H9 (cell line): ENCODE measurements at regions not wholly inside any gene's neighbourhood (a gene's known extent, or its start where the extent isn't known, plus 50 kb on each side); places are given as distances from the start of the nearest gene placed in this dataset.

Experiments
- DNase-seq: peaks from one replicate; pipeline ENCODE4 v3.0.0-alpha.2; 2017
- H2AFZ ChIP-seq: one replicate; pipeline ENCODE4 v1.6.1; 2013; ENCODE audit warnings: mild to moderate bottlenecking, low read length, control low read depth, moderate library complexity
- H2AK5ac ChIP-seq: 2 replicates; pipeline ENCODE4 v1.6.1; 2013; ENCODE audit warnings: low read length, control low read depth, mixed read lengths; ENCODE audit not compliant: insufficient read length
- H2BK120ac ChIP-seq: one replicate; pipeline ENCODE4 v1.6.1; 2013; ENCODE audit warnings: low read depth, mild to moderate bottlenecking, low read length, control low read depth, inconsistent platforms; ENCODE audit not compliant: poor library complexity, severe bottlenecking
- H2BK12ac ChIP-seq: 2 replicates; pipeline ENCODE4 v1.6.1; 2013; ENCODE audit warnings: low read length, control low read depth, mixed read lengths, low read depth; ENCODE audit not compliant: insufficient read length
- H2BK15ac ChIP-seq: 2 replicates; pipeline ENCODE4 v1.6.1; 2013; ENCODE audit warnings: low read depth, low read length, control low read depth
- H2BK20ac ChIP-seq: one replicate; pipeline ENCODE4 v1.6.1; 2013; ENCODE audit warnings: low read depth, mild to moderate bottlenecking, low read length, control low read depth, inconsistent platforms; ENCODE audit not compliant: poor library complexity, severe bottlenecking
- H2BK5ac ChIP-seq: 2 replicates; pipeline ENCODE4 v1.6.1; 2013; ENCODE audit warnings: low read length, control low read depth, mixed read lengths; ENCODE audit not compliant: insufficient read length
- H3K14ac ChIP-seq: 2 replicates; pipeline ENCODE4 v1.6.1; 2013; ENCODE audit warnings: low read length, control low read depth; ENCODE audit not compliant: insufficient read depth
- H3K18ac ChIP-seq: 2 replicates; pipeline ENCODE4 v1.6.1; 2013; ENCODE audit warnings: low read depth, mild to moderate bottlenecking, mixed read lengths, low read length, control low read depth; ENCODE audit not compliant: insufficient read length
- H3K23ac ChIP-seq: 2 replicates; pipeline ENCODE4 v1.6.1; 2013; ENCODE audit warnings: low read length, control low read depth, mixed read lengths, low read depth; ENCODE audit not compliant: insufficient read length
- H3K23me2 ChIP-seq: 2 replicates; pipeline ENCODE4 v1.6.1; 2013; ENCODE audit warnings: low read depth, mild to moderate bottlenecking, mixed read lengths, low read length, control low read depth; ENCODE audit not compliant: insufficient read length, poor library complexity, severe bottlenecking
- H3K27ac ChIP-seq: 2 replicates; pipeline ENCODE4 v1.5.1; 2013; ENCODE audit warnings: low read length, control low read depth, mixed read lengths, low read depth; ENCODE audit not compliant: insufficient read length
- H3K27me3 ChIP-seq: 2 replicates; pipeline ENCODE4 v1.6.1; 2013; ENCODE audit warnings: low read length, control low read depth, inconsistent platforms; ENCODE audit not compliant: insufficient read depth
- H3K4ac ChIP-seq: 2 replicates; pipeline ENCODE4 v1.6.1; 2013; ENCODE audit warnings: low read depth, mild to moderate bottlenecking, control low read depth, inconsistent platforms, low read length, moderate library complexity
- H3K4me1 ChIP-seq: 2 replicates; pipeline ENCODE4 v1.6.1; 2013; ENCODE audit warnings: low read length, control low read depth, inconsistent platforms; ENCODE audit not compliant: insufficient read depth
- H3K4me2 ChIP-seq: 2 replicates; pipeline ENCODE4 v1.6.1; 2013; ENCODE audit warnings: low read length, control low read depth, mixed read lengths; ENCODE audit not compliant: insufficient read length, insufficient read depth
- H3K56ac ChIP-seq: 2 replicates; pipeline ENCODE4 v1.6.1; 2013; ENCODE audit warnings: low read depth, mild to moderate bottlenecking, mixed read lengths, low read length, control low read depth; ENCODE audit not compliant: insufficient read length
- H3K79me1 ChIP-seq: 2 replicates; pipeline ENCODE4 v1.6.1; 2013; ENCODE audit warnings: low read depth, mild to moderate bottlenecking, moderate library complexity, low read length, control low read depth, inconsistent platforms; ENCODE audit not compliant: insufficient read depth, poor library complexity, severe bottlenecking
- H3K79me2 ChIP-seq: 2 replicates; pipeline ENCODE4 v1.6.1; 2013; ENCODE audit warnings: low read length, control low read depth, inconsistent platforms; ENCODE audit not compliant: insufficient read depth
- H3K9ac ChIP-seq: 2 replicates; pipeline ENCODE4 v1.6.1; 2013; ENCODE audit warnings: low read length, control low read depth, mixed read lengths; ENCODE audit not compliant: insufficient read length; ENCODE audit errors: extremely low read depth
- H3K9me3 ChIP-seq: one replicate; pipeline ENCODE4 v1.6.1; 2013; ENCODE audit warnings: low read depth, low read length, inconsistent platforms; ENCODE audit not compliant: control insufficient read depth
- H3T11ph ChIP-seq: one replicate; pipeline ENCODE4 v1.6.1; 2013; ENCODE audit warnings: mild to moderate bottlenecking, low read length, control low read depth, inconsistent platforms
- H4K20me1 ChIP-seq: one replicate; pipeline ENCODE4 v1.6.1; 2013; ENCODE audit not compliant: control insufficient read depth, insufficient read length, insufficient read depth
- H4K5ac ChIP-seq: 2 replicates; pipeline ENCODE4 v1.6.1; 2013; ENCODE audit warnings: low read depth, mild to moderate bottlenecking, mixed read lengths, low read length, control low read depth; ENCODE audit not compliant: insufficient read length
- H4K8ac ChIP-seq: replicated peaks from 2 replicates; pipeline ENCODE4 v1.6.1; 2013; ENCODE audit warnings: low read length, control low read depth, mixed read lengths, low read depth; ENCODE audit not compliant: insufficient read length
- H4K91ac ChIP-seq: 2 replicates; pipeline ENCODE4 v1.6.1; 2013; ENCODE audit warnings: low read depth, mild to moderate bottlenecking, moderate library complexity, mixed read lengths, low read length, control low read depth; ENCODE audit not compliant: insufficient read length
- H3K27ac Mint-ChIP-seq, 3 experiments: 2 replicates in 2 of 3; 3 replicates in 1 of 3; pipeline ENCODE4 v1.8.0; 2020 to 2021; ENCODE audit warnings: mixed read lengths in 3 of 3, mild to moderate bottlenecking in 1 of 3, moderate library complexity in 1 of 3
- H3K27me3 Mint-ChIP-seq: 2 replicates; pipeline ENCODE4 v1.8.0; 2021; ENCODE audit warnings: low read depth, mild to moderate bottlenecking, moderate library complexity, mixed read lengths
- H3K36me3 Mint-ChIP-seq, 3 experiments: 2 replicates in 2 of 3; 3 replicates in 1 of 3; pipeline ENCODE4 v1.8.0; 2020 to 2021; ENCODE audit warnings: low read depth in 3 of 3, mixed read lengths in 3 of 3; ENCODE audit not compliant: insufficient read depth in 1 of 3
- H3K4me1 Mint-ChIP-seq, 2 experiments: 2 replicates each; pipeline ENCODE4 v1.8.0; 2020; ENCODE audit warnings: mixed read lengths in 2 of 2
- H3K4me3 Mint-ChIP-seq, 2 experiments: 2 replicates in 1 of 2; 3 replicates in 1 of 2; pipeline ENCODE4 v1.8.0; 2020 to 2021; ENCODE audit warnings: mild to moderate bottlenecking in 2 of 2, mixed read lengths in 2 of 2, moderate library complexity in 1 of 2
- H3K9me3 Mint-ChIP-seq, 2 experiments: 2 replicates in 1 of 2; 3 replicates in 1 of 2; pipeline ENCODE4 v1.8.0; 2020; ENCODE audit warnings: mild to moderate bottlenecking in 2 of 2, mixed read lengths in 2 of 2, moderate library complexity in 1 of 2
- WGBS: extraction: QIAGEN DNeasy Blood & Tissue Kit; methylation state at CpG from one replicate; pipeline ENCODE4 v1.1.7; 2013; ENCODE audit warnings: missing lambda C conversion rate, low lambda C conversion rate, mixed read lengths; ENCODE audit not compliant: insufficient read length; ENCODE audit errors: extremely low coverage; 5-methylcytosine and 5-hydroxymethylcytosine counted together
- TF ChIP-seq, protein P1 (sequence below): fragments of 200-600 bp; sonication (generic); conservative IDR thresholded peaks from 3 replicates; pipeline ENCODE4 v1.8.0; 2021; ENCODE audit warnings: antibody characterized with exemption, mild to moderate bottlenecking

DNA sequence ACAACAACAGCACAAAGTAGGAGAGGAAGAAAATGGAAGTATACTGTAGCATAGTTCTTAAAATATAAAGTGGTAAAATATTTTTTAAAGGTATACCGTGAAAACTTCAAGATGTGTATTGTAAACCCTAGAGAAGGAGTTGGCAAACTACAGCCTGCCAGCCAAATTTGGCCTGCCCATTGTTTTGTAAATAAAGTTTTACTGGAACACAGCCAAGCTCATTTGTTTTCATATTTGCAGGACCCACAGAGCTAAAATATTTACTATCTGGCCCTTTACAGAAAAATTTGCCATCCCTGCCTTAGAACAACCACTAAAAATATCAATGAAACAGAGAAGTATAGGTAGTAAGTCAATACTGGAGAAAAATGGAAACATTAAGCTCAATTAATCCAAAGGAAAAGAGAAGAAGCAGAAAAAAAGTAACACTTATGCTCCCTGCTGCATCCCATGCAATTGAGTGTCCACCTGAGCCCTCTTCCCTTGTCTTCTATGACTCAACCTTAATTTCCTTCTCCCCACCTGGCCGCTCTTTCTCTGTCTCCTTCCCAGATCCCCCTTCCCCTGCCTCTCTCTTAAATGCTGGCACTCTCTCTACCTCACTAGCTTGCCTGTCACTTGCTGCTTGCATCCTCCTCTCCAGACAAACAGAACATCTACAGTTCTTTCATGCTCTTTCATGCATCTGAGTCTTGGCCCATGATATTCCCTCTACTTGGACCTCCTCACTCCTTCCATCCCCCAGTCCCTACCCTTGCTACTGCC, 50.6 kb upstream of the FER start:
- no peak overlapping the region for H3K23ac ChIP-seq
- H3K9ac ChIP-seq: no peak overlapping the region
- Mint-ChIP-seq H3K27ac (peak overlapping the region; percentile 2 to 27 (median 22); a peak in 4 of 7 replicates), H3K9me3 (no peaks in the 10 kb centered on the region), H3K36me3 (no peaks in the 10 kb centered on the region), H3K4me3 (no peak overlapping the region), H3K4me1 (peaks cover 9 to 13% of the 10 kb centered on the region in 2 experiments), H3K27me3 (no peaks in the 10 kb centered on the region)
- H4K8ac ChIP-seq: no peak overlapping the region
- peaks cover 2% of the 10 kb centered on the region; the same call in 1 of the 2 replicates for H3K4me1 ChIP-seq
- H4K91ac ChIP-seq: no peak overlapping the region
- no peaks in the 10 kb centered on the region for H3K79me1 ChIP-seq
- H3K56ac ChIP-seq: no peak overlapping the region
- no peak overlapping the region for H2AFZ ChIP-seq
- no peak overlapping the region for H2BK12ac ChIP-seq
- H3K27ac ChIP-seq: no peak overlapping the region
- no peak overlapping the region for H3K4ac ChIP-seq
- no peak overlapping the region for H3K4me2 ChIP-seq
- no peaks in the 10 kb centered on the region for H3K79me2 ChIP-seq
- no peak overlapping the region for H2AK5ac ChIP-seq
- H3T11ph ChIP-seq: no peak overlapping the region
- H3K27me3 ChIP-seq: no peaks in the 10 kb centered on the region
- H4K5ac ChIP-seq: no peak overlapping the region
- TF ChIP-seq, protein P1, sequence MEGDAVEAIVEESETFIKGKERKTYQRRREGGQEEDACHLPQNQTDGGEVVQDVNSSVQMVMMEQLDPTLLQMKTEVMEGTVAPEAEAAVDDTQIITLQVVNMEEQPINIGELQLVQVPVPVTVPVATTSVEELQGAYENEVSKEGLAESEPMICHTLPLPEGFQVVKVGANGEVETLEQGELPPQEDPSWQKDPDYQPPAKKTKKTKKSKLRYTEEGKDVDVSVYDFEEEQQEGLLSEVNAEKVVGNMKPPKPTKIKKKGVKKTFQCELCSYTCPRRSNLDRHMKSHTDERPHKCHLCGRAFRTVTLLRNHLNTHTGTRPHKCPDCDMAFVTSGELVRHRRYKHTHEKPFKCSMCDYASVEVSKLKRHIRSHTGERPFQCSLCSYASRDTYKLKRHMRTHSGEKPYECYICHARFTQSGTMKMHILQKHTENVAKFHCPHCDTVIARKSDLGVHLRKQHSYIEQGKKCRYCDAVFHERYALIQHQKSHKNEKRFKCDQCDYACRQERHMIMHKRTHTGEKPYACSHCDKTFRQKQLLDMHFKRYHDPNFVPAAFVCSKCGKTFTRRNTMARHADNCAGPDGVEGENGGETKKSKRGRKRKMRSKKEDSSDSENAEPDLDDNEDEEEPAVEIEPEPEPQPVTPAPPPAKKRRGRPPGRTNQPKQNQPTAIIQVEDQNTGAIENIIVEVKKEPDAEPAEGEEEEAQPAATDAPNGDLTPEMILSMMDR: no peak
- no peaks in the 10 kb centered on the region for H3K23me2 ChIP-seq
- no peak overlapping the region for H3K14ac ChIP-seq
- no CpG with 5 or more reads among the region's 2 CpGs for WGBS
- no peak overlapping the region for H2BK15ac ChIP-seq
- no peak for DNase-seq
- H3K9me3 ChIP-seq: no peaks in the 10 kb centered on the region
- no peak overlapping the region for H2BK5ac ChIP-seq
- no peak overlapping the region for H3K18ac ChIP-seq
- no peaks in the 10 kb centered on the region for H4K20me1 ChIP-seq
- H2BK120ac ChIP-seq: no peak overlapping the region
- no peak overlapping the region for H2BK20ac ChIP-seq
